Heart right ventricle (tissue), 16 donors: ENCODE measurements at regions not wholly inside any gene's neighbourhood (a gene's known extent, or its start where the extent isn't known, plus 50 kb on each side); places are given as distances from the start of the nearest gene placed in this dataset.

Source experiments
- ATAC-seq, 8 donors: fragments of 200-7000 bp; cut with Tn5 transposase; one replicate each; pipeline ENCODE4 v1.9.1; 2020; ENCODE audit warnings: mild to moderate bottlenecking in 8 of 8, moderate library complexity in 8 of 8, moderate number of reproducible peaks in 1 of 8
- DNase-seq, 2 donors: peaks; one replicate each; pipeline ENCODE4 v3.0.0-alpha.2; 2020
- H3K27ac ChIP-seq, 10 donors: fragments of 200-600 bp; sonication (generic) in 2 of 10; one replicate each; pipeline versions ENCODE4 v1.5.0 to v1.8.0; 2020 to 2022; ENCODE audit warnings: mild to moderate bottlenecking in 3 of 10
- H3K27me3 ChIP-seq, 7 donors: fragments of 200-600 bp; one replicate each; pipeline ENCODE4 v1.8.0; 2021 to 2022; ENCODE audit warnings: mild to moderate bottlenecking in 2 of 7
- H3K36me3 ChIP-seq, 9 donors: fragments of 200-600 bp; sonication (generic) in 1 of 9; one replicate each; pipeline versions ENCODE4 v1.5.0 to v1.8.0; 2020 to 2022; ENCODE audit warnings: mild to moderate bottlenecking in 2 of 9
- H3K4me1 ChIP-seq, 9 donors: fragments of 200-600 bp; sonication (generic) in 1 of 9; one replicate each; pipeline versions ENCODE4 v1.5.0 to v1.8.0; 2020 to 2022; ENCODE audit warnings: mild to moderate bottlenecking in 4 of 9
- H3K4me3 ChIP-seq, 10 donors: fragments of 200-600 bp; sonication (generic) in 2 of 10; one replicate each; pipeline versions ENCODE4 v1.5.0 to v1.8.0; 2020 to 2022; ENCODE audit warnings: mild to moderate bottlenecking in 7 of 10, moderate library complexity in 2 of 10
- H3K9me3 ChIP-seq, 11 donors: fragments of 200-600 bp in 10 of 11; sonication (generic) in 2 of 11; one replicate each; pipeline versions ENCODE4 v1.5.0 to v1.8.0; 2013 to 2022; ENCODE audit warnings: mild to moderate bottlenecking in 2 of 11, control low read depth in 1 of 11, moderate library complexity in 1 of 11
- WGBS, 2 donors: extraction: QIAGEN DNeasy Blood & Tissue Kit; methylation state at CpG; one replicate each; pipeline ENCODE4 v1.1.7; 2013; ENCODE audit warnings: inconsistent platforms in 1 of 2; 5-methylcytosine and 5-hydroxymethylcytosine counted together
- intact Hi-C, 10 donors: fragments of 100-400 bp; cut with DNase I; formaldehyde crosslinking; loops; one replicate each; pipeline versions ENCODE4 v1.11.1 to v1.14.2; 2022
- TF ChIP-seq, protein P1 (sequence below), 9 donors: fragments of 200-600 bp; sonication (generic) in 2 of 9; IDR thresholded peaks; one replicate each; pipeline versions ENCODE4 v1.5.0 to v1.8.0; 2021 to 2022; ENCODE audit warnings: antibody characterized with exemption in 9 of 9, mild to moderate bottlenecking in 5 of 9, moderate library complexity in 1 of 9
- donor health status: Arrhythmogenic right ventricular cardiomyopathy.
- donor health status: ischemic (EF 13 %, LVEDD 7.1; RV severe dilation, severe dysfunction).
- donor health status: healthy with polysubstance abuse.
- donor health status: DM: no; HTN: yes; CAD: no.
- donor health status: DM: no; HTN: no; CAD: no.
- donor health status: ischemic (EF 25% LVEDD 6.9; RV normal size, moderate dysfunction).
- donor health status: ischemic (EF 25% LVEDD 5.7; RV mildly dilated, moderate dysfunction).
- donor health status: healthy.
- donor health status: DM: yes; HTN: yes; CAD: no.
- donor health status: Ischemic cardiomyopathy.
- donor health status: ischemic (EF 35%, LVEDD 5.7; RV mildly dilated, moderate dysfunction).
- donor health status: nonischemic (EF 11% LVEDD 7.7; RV severe dilation, severe dysfunction).
- donor health status: DM: yes; HTN: yes; CAD: no.
- donor health status: PGD.
- donor health status: ischemic (EF 29% LVEDD 5.4; RV normal size, mild dysfunction).
- donor health status: nonischemic (EF 23%, LVEDD 6.1; RV moderate dilation, normal function).

DNA sequence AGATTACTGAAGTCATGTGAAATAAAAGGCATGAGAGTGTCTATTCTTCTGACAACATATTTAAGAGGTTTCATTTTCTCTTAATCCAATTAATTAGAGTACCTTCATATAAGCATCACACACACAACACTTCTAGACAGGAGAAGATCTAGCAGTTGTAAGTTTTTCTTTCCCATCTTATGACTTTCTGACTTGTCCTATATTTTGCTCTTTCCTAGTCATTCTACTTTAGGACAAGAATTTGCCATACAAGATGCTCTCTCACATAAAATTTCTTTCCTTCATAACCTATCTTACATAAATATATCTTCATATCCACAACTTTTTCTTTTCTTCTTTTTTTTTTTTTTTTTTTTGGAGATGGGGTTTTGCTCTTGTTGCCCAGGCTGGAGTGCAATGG lies 118.3 kb upstream of the SERPIND1 start:
- Histone ChIP-seq H3K27me3 (peaks cover 0 to 10% (median 5%) of the 10 kb centered on the region in 7 donors), H3K4me1 (no peaks in the 10 kb centered on the region), H3K4me3 (no peak overlapping the region), H3K27ac (no peak overlapping the region), H3K9me3 (no peaks in the 10 kb centered on the region), H3K36me3 (no peaks in the 10 kb centered on the region)
- intact Hi-C loops, result no loop called here
- TF ChIP-seq, protein P1, sequence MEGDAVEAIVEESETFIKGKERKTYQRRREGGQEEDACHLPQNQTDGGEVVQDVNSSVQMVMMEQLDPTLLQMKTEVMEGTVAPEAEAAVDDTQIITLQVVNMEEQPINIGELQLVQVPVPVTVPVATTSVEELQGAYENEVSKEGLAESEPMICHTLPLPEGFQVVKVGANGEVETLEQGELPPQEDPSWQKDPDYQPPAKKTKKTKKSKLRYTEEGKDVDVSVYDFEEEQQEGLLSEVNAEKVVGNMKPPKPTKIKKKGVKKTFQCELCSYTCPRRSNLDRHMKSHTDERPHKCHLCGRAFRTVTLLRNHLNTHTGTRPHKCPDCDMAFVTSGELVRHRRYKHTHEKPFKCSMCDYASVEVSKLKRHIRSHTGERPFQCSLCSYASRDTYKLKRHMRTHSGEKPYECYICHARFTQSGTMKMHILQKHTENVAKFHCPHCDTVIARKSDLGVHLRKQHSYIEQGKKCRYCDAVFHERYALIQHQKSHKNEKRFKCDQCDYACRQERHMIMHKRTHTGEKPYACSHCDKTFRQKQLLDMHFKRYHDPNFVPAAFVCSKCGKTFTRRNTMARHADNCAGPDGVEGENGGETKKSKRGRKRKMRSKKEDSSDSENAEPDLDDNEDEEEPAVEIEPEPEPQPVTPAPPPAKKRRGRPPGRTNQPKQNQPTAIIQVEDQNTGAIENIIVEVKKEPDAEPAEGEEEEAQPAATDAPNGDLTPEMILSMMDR (IDR thresholded peaks at IDR 0.05), result no peak
- ATAC-seq (no peak), DNase-seq (no peak)

DNA sequence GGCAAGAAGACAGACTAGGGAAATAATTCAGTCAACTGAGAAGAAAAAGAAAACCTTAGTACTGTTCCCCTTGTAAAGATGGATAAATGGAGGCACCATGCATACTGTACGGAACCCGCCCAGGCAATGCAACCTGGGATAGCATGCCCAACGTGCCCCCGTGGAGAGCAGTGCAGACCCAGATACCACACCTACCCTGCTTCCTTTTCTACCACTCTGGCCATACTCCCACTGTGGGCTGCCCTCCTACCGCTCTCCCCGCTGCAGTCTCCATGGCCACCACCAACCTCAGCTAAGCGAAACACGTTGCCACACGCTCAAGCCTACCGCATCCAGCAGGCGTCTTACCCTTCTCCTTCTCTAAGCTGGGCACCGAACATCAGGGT lies 117.4 kb upstream of the SERPIND1 start:
- DNase-seq, result no peak
- intact Hi-C loops, result no loop called here
- H3K4me1 ChIP-seq, result no peaks in the 10 kb centered on the region
- no peaks in the 10 kb centered on the region for H3K36me3 ChIP-seq
- H3K27me3 ChIP-seq, result peaks cover 0 to 17% (median 7%) of the 10 kb centered on the region in 7 donors
- H3K4me3 ChIP-seq, result no peak overlapping the region
- no peak for ATAC-seq
- 92 to 94% methylated on average over 12 of the region's 12 CpGs for WGBS, 2 donors
- H3K9me3 ChIP-seq, result no peaks in the 10 kb centered on the region
- TF ChIP-seq, protein P1 (IDR thresholded peaks at IDR 0.05), result no peak
- H3K27ac ChIP-seq, result no peak overlapping the region

DNA sequence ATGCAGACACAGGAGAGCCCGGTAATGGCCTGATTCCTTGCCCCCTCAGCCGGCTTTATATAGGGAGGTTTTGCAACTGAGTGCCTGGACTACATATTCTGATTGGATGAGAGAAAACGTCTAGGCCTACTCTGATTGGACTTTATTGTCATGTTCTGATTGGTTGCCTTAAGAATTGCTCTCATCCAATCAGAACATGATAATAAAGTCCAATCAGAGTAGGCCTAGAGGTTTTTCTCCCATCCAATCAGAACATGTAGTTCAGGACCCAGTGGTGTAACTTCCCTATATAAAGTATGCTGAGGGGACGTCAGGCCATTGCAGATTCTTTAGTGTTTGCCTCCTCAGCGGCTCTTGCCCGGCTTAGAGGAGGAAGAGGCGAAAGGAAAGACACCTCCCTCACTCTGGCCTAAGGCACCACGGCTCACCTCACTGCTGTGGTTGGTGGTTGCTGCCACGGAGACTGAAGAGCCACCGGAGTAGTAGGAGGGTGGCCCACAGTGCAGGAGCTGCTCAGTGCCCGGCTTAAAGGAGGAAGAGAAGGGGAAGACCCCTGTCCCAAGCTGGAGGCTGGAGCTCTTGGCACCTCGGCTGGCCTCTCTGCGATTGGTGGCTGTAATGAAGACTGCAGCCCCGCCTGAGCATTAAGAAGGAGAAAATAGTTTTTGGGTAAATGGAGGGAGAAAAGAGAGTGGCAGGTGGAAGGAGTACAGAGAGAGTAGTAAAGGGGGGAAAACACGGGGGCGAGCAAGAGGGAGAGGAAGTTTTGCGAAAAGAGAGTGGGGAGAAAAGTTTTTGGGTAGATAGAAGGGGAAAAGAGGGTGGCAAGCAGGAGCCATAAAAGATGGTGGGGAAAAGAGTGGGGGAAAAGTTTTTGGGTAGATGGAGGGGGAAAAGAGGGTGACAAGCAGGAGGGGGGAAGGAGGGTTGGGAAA lies 116.7 kb upstream of the SERPIND1 start:
- H3K9me3 ChIP-seq, result peaks cover 0 to 2% (median 0%) of the 10 kb centered on the region in 11 donors
- H3K27ac ChIP-seq, result no peak overlapping the region
- 86 to 87% methylated on average over 17 of the region's 17 CpGs for WGBS, 2 donors
- TF ChIP-seq, protein P1 (IDR thresholded peaks at IDR 0.05), result no peak
- H3K4me1 ChIP-seq, result no peaks in the 10 kb centered on the region
- H3K36me3 ChIP-seq, result no peaks in the 10 kb centered on the region
- intact Hi-C loops, result no loop called here
- H3K27me3 ChIP-seq, result peaks cover 0 to 23% (median 10%) of the 10 kb centered on the region in 7 donors
- no peak for DNase-seq
- no peak for ATAC-seq
- H3K4me3 ChIP-seq, result no peak overlapping the region
